IMR-90 (cell line): ENCODE measurements at regions not wholly inside any gene's neighbourhood (a gene's known extent, or its start where the extent isn't known, plus 50 kb on each side); places are given as distances from the start of the nearest gene placed in this dataset.

Experiments used
- ATAC-seq: fragments of 200-7000 bp; cut with Tn5 transposase; 2 replicates; pipeline ENCODE4 v1.9.1; 2020; ENCODE audit warnings: low read depth, mild to moderate bottlenecking, moderate library complexity
- BruUV-seq: library from RNA; stranded (reverse); fragments of 400-500 nt; replicated peaks from 2 replicates; lab custom pipeline; 2021; lab: Mats Ljungman, UMichigan
- CTCF ChIA-PET: fragments of 300-600 bp; formaldehyde crosslinking; extraction: SDS; loops from one replicate; lab custom pipeline; 2021; ENCODE audit warnings: antibody characterized with exemption; lab: Yijun Ruan, JAX
- POLR2A ChIA-PET: fragments of 300-600 bp; sonication (Branson Sonifier 250); formaldehyde crosslinking; loops from one replicate; lab custom pipeline; 2022; ENCODE audit warnings: antibody characterized with exemption; ENCODE audit not compliant: unreplicated experiment; lab: Charles Lee
- DNase-seq: peaks from one replicate; pipeline ENCODE4 v3.0.0; 2013
- H2AFZ ChIP-seq: replicated peaks from 2 replicates; pipeline ENCODE3; 2013; ENCODE audit warnings: low read length, mild to moderate bottlenecking; ENCODE audit not compliant: poor library complexity
- H2AK5ac ChIP-seq: 2 replicates; pipeline ENCODE4 v1.6.1; 2013; ENCODE audit warnings: low read depth, low read length, inconsistent platforms
- H2AK9ac ChIP-seq: replicated peaks from 2 replicates; pipeline ENCODE3; 2013; ENCODE audit warnings: mild to moderate bottlenecking, low read depth, low read length, moderate library complexity; ENCODE audit not compliant: poor library complexity
- H2BK120ac ChIP-seq: 2 replicates; pipeline ENCODE4 v1.6.1; 2013; ENCODE audit warnings: low read depth, low read length, inconsistent platforms
- H2BK15ac ChIP-seq: 3 replicates; pipeline ENCODE4 v1.6.1; 2013; ENCODE audit warnings: low read depth, low read length, inconsistent platforms
- H2BK20ac ChIP-seq: 2 replicates; pipeline ENCODE4 v1.6.1; 2013; ENCODE audit warnings: low read depth, mild to moderate bottlenecking, inconsistent platforms, low read length, moderate library complexity
- H2BK5ac ChIP-seq: 2 replicates; pipeline ENCODE4 v1.6.1; 2013; ENCODE audit warnings: mild to moderate bottlenecking, low read depth, low read length, inconsistent platforms; ENCODE audit not compliant: poor library complexity, severe bottlenecking
- H3K14ac ChIP-seq: replicated peaks from 2 replicates; pipeline ENCODE4 v1.6.1; 2013; ENCODE audit warnings: low read depth, low read length, inconsistent platforms
- H3K18ac ChIP-seq: 2 replicates; pipeline ENCODE4 v1.6.1; 2013; ENCODE audit warnings: low read depth, low read length, control low read depth
- H3K23ac ChIP-seq: 2 replicates; pipeline ENCODE4 v1.6.1; 2013; ENCODE audit warnings: low read depth, low read length, inconsistent platforms
- H3K27ac ChIP-seq: 2 replicates; pipeline ENCODE4 v1.5.1; 2013; ENCODE audit warnings: mild to moderate bottlenecking, control low read depth, low read length; ENCODE audit not compliant: insufficient read depth
- H3K27me3 ChIP-seq: 2 replicates; pipeline ENCODE4 v1.6.1; 2013; ENCODE audit warnings: low read length; ENCODE audit not compliant: control insufficient read depth, insufficient read depth
- H3K36me3 ChIP-seq: 2 replicates; pipeline ENCODE4 v1.6.1; 2013; ENCODE audit warnings: low read length, mixed read lengths; ENCODE audit not compliant: control insufficient read depth, insufficient read depth
- H3K4ac ChIP-seq: 2 replicates; pipeline ENCODE4 v1.6.1; 2013; ENCODE audit warnings: low read depth, low read length, inconsistent platforms
- H3K4me1 ChIP-seq: 2 replicates; pipeline ENCODE4 v1.6.1; 2013; ENCODE audit warnings: low read length, mixed read lengths; ENCODE audit not compliant: control insufficient read depth, insufficient read depth
- H3K4me2 ChIP-seq: 2 replicates; pipeline ENCODE4 v1.6.1; 2013; ENCODE audit warnings: low read depth, mild to moderate bottlenecking, control low read depth, low read length, moderate library complexity
- H3K4me3 ChIP-seq: 2 replicates; pipeline ENCODE4 v1.5.1; 2013; ENCODE audit warnings: low read depth, mild to moderate bottlenecking, control low read depth, low read length, moderate library complexity; ENCODE audit not compliant: insufficient read depth
- H3K56ac ChIP-seq: 2 replicates; pipeline ENCODE4 v1.6.1; 2013; ENCODE audit warnings: low read length, inconsistent platforms; ENCODE audit not compliant: insufficient read depth; ENCODE audit errors: extremely low read depth
- H3K79me1 ChIP-seq, 2 experiments: 2 replicates each; pipeline ENCODE4 v1.6.1; 2013; ENCODE audit warnings: low read length in 2 of 2, inconsistent platforms in 1 of 2, low read depth in 1 of 2
- H3K9ac ChIP-seq: 2 replicates; pipeline ENCODE4 v1.6.1; 2013; ENCODE audit warnings: low read depth, low read length, control low read depth
- H3K9me1 ChIP-seq: 2 replicates; pipeline ENCODE4 v1.6.1; 2013; ENCODE audit warnings: low read length, inconsistent platforms; ENCODE audit not compliant: insufficient read depth
- H3K9me3 ChIP-seq: 2 replicates; pipeline ENCODE4 v1.6.1; 2013; ENCODE audit warnings: low read length; ENCODE audit not compliant: control insufficient read depth, insufficient read depth
- H4K20me1 ChIP-seq: 2 replicates; pipeline ENCODE4 v1.6.1; 2013; ENCODE audit warnings: low read length, inconsistent platforms; ENCODE audit not compliant: insufficient read depth
- H4K5ac ChIP-seq: 2 replicates; pipeline ENCODE4 v1.6.1; 2013; ENCODE audit warnings: mild to moderate bottlenecking, low read depth, low read length, control low read depth
- H4K8ac ChIP-seq, 2 experiments: 2 replicates each; pipeline ENCODE4 v1.6.1; 2013; ENCODE audit warnings: low read depth in 2 of 2, low read length in 2 of 2, control low read depth in 1 of 2, inconsistent platforms in 1 of 2
- H4K91ac ChIP-seq: 2 replicates; pipeline ENCODE4 v1.6.1; 2013; ENCODE audit warnings: low read depth, low read length, inconsistent platforms; ENCODE audit not compliant: insufficient read depth
- BHLHE40 ChIP-seq: fragments of 150-350 bp; IDR thresholded peaks from 2 replicates; pipeline ENCODE4 v1.6.1; 2016; ENCODE audit warnings: mild to moderate bottlenecking, low read depth, low read length
- CEBPB ChIP-seq: IDR thresholded peaks from 2 replicates; pipeline ENCODE4 v1.6.1; 2012; ENCODE audit warnings: low read depth, low read length, improper control_type of control experiment
- CHD1 ChIP-seq: IDR thresholded peaks from 2 replicates; pipeline ENCODE4 v1.6.1; 2012; ENCODE audit warnings: low read depth, low read length, improper control_type of control experiment
- CTCF ChIP-seq: conservative IDR thresholded peaks from 2 replicates; pipeline ENCODE4 v1.5.1; 2012; ENCODE audit warnings: mild to moderate bottlenecking, low read depth, low read length, improper control_type of control experiment
- ELK1 ChIP-seq: fragments of 150-350 bp; IDR thresholded peaks from 2 replicates; pipeline ENCODE4 v1.6.1; 2016; ENCODE audit warnings: low read depth, mild to moderate bottlenecking, low read length, moderate library complexity, borderline replicate concordance
- FOS ChIP-seq: fragments of 150-350 bp; IDR thresholded peaks from 2 replicates; pipeline ENCODE4 v1.6.1; 2016; ENCODE audit warnings: low read depth, low read length
- MAFK ChIP-seq: IDR thresholded peaks from 2 replicates; pipeline ENCODE4 v1.6.1; 2012; ENCODE audit warnings: low read depth, low read length, improper control_type of control experiment
- MAZ ChIP-seq: IDR thresholded peaks from 2 replicates; pipeline ENCODE4 v1.6.1; 2012; ENCODE audit warnings: low read depth, mild to moderate bottlenecking, low read length, improper control_type of control experiment, moderate library complexity, borderline replicate concordance
- MXI1 ChIP-seq: IDR thresholded peaks from 2 replicates; pipeline ENCODE4 v1.6.1; 2012; ENCODE audit warnings: low read depth, mild to moderate bottlenecking, low read length, moderate library complexity, borderline replicate concordance
- NFE2L2 ChIP-seq: fragments of 150-350 bp; IDR thresholded peaks from 2 replicates; pipeline ENCODE4 v1.6.1; 2016; ENCODE audit warnings: low read depth, mild to moderate bottlenecking, low read length
- POLR2A ChIP-seq: IDR thresholded peaks from 2 replicates; pipeline ENCODE4 v1.6.1; 2012; ENCODE audit warnings: mild to moderate bottlenecking, low read depth, low read length
- RAD21 ChIP-seq: IDR thresholded peaks from 2 replicates; pipeline ENCODE4 v1.6.1; 2012; ENCODE audit warnings: low read length, improper control_type of control experiment
- RCOR1 ChIP-seq: IDR thresholded peaks from 2 replicates; pipeline ENCODE4 v1.6.1; 2012; ENCODE audit warnings: mild to moderate bottlenecking, low read length, improper control_type of control experiment; ENCODE audit not compliant: insufficient replicate concordance
- RFX5 ChIP-seq: IDR thresholded peaks from 2 replicates; pipeline ENCODE4 v1.8.0; 2012; ENCODE audit warnings: low read depth, mild to moderate bottlenecking, low read length, moderate library complexity
- SMC3 ChIP-seq: fragments of 150-350 bp; IDR thresholded peaks from 2 replicates; pipeline ENCODE4 v1.6.1; 2016; ENCODE audit warnings: low read depth, mild to moderate bottlenecking, antibody characterized with exemption, low read length, moderate library complexity
- USF2 ChIP-seq: fragments of 150-350 bp; IDR thresholded peaks from 2 replicates; pipeline ENCODE4 v1.6.1; 2017; ENCODE audit warnings: mild to moderate bottlenecking, antibody characterized with exemption, low read length, low read depth
- WGBS, 2 experiments: methylation state at CpG; one replicate each; pipeline versions ENCODE4 v1.1.5 to v1.1.7; 2013; ENCODE audit warnings: missing lambda C conversion rate in 2 of 2; ENCODE audit not compliant: insufficient read length in 1 of 2; ENCODE audit errors: extremely low coverage in 2 of 2; 5-methylcytosine and 5-hydroxymethylcytosine counted together
- dilution Hi-C: fragments of 300-500 bp; cut with HindIII; formaldehyde crosslinking; loops from one replicate; pipeline ENCODE4 v1.14.3; 2018; ENCODE audit warnings: low sequenced_read_pairs; ENCODE audit not compliant: unreplicated experiment
- in situ Hi-C: fragments of 300-500 bp; cut with MboI; formaldehyde crosslinking; loops from 3 replicates; pipeline ENCODE4 v1.14.3; 2019; ENCODE audit warnings: low sequenced_read_pairs, inconsistent platforms, mixed read lengths
- intact Hi-C: fragments of 100-400 bp; cut with micrococcal nuclease; formaldehyde crosslinking; loops from 2 replicates; pipeline ENCODE4 v1.10.0; 2022

GRCh38 chr1:96157101-96157500 is 564.5 kb upstream of the PTBP2 start:
- no peak overlapping the region for H2BK20ac ChIP-seq
- no peak overlapping the region for H3K4me2 ChIP-seq
- no peak overlapping the region for H2AFZ ChIP-seq
- in situ Hi-C loops = no loop called here
- H3K23ac ChIP-seq = no peak overlapping the region
- H2BK15ac ChIP-seq = no peak overlapping the region
- no peaks in the 10 kb centered on the region for H3K27me3 ChIP-seq
- no peaks in the 10 kb centered on the region for H3K79me1 ChIP-seq
- BruUV-seq = no TSS peak
- no peaks in the 10 kb centered on the region for H3K9me1 ChIP-seq
- H4K91ac ChIP-seq = no peak overlapping the region
- H2BK5ac ChIP-seq = no peak overlapping the region
- no peak overlapping the region for H2AK9ac ChIP-seq
- no peak overlapping the region for H3K9ac ChIP-seq
- no peak overlapping the region for H4K5ac ChIP-seq
- DNase-seq (no peak), ATAC-seq (no peak)
- H2AK5ac ChIP-seq = no peak overlapping the region
- no peak overlapping the region for H4K8ac ChIP-seq
- no peaks in the 10 kb centered on the region for H4K20me1 ChIP-seq
- no peak overlapping the region for H3K56ac ChIP-seq
- no CpG with 5 or more reads among the region's 4 CpGs for WGBS, 2 experiments
- H3K18ac ChIP-seq = no peak overlapping the region
- H2BK120ac ChIP-seq = no peak overlapping the region
- TF ChIP-seq CTCF (no peak), ELK1 (no peak), RFX5 (no peak), CEBPB (no peak), USF2 (no peak), SMC3 (no peak), CHD1 (no peak), RAD21 (no peak), BHLHE40 (no peak), NFE2L2 (no peak), RCOR1 (no peak), MAFK (no peak), POLR2A (no peak), MXI1 (no peak), FOS (no peak), MAZ (no peak)
- H3K27ac ChIP-seq = no peak overlapping the region
- H3K4me1 ChIP-seq = no peaks in the 10 kb centered on the region
- dilution Hi-C loops = no loop called here
- no peak overlapping the region for H3K14ac ChIP-seq
- no peak overlapping the region for H3K4me3 ChIP-seq
- H3K4ac ChIP-seq = no peak overlapping the region
- intact Hi-C loops = no loop called here
- ChIA-PET POLR2A (no interaction called here), CTCF (no interaction called here)
- peaks cover 4% of the 10 kb centered on the region; the same call in 1 of the 2 replicates for H3K9me3 ChIP-seq
- no peaks in the 10 kb centered on the region for H3K36me3 ChIP-seq
